ENCODE measurements at regions not wholly inside any gene's neighbourhood (a gene's known extent, or its start where the extent isn't known, plus 50 kb on each side); places are given as distances from the start of the nearest gene placed in this dataset.
"Not testable (repeated sequence)": the region's sequence is repeated elsewhere in the genome, so short reads cannot be mapped to it uniquely, and the experiment has no call there.

DNA sequence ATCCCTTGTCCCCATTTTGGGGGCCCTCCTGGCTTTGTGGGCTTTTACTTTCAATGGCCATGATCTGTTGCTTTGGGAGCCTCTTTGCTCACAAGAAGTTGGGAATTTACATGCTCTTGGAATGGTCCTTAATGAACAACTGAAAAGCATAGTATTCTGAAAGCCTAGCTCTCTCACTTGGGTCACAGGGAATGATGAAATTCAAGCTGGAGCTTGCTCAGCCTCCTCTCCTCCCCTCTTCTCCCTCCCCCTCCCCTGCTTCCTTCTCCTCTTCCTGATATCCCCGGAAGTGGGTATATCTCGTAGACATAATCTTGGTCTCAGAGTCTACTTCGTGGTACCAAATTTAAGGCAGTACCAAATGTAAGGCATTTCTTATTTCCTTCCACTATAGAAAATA lies 400.6 kb upstream of the NR3C2 start:
- Histone ChIP-seq H3K27ac (no peak overlapping the region), H3K36me3 (no peaks in the 10 kb centered on the region), H3K27me3 (ENCODE audit: low read depth) (no peaks in the 10 kb centered on the region), H3K4me1 (no peaks in the 10 kb centered on the region), H3K4me3 (no peak overlapping the region), H3K9me3 (no peaks in the 10 kb centered on the region)
- DNase-seq (no peak), ATAC-seq (no peak)
- TF ChIP-seq, protein P1, sequence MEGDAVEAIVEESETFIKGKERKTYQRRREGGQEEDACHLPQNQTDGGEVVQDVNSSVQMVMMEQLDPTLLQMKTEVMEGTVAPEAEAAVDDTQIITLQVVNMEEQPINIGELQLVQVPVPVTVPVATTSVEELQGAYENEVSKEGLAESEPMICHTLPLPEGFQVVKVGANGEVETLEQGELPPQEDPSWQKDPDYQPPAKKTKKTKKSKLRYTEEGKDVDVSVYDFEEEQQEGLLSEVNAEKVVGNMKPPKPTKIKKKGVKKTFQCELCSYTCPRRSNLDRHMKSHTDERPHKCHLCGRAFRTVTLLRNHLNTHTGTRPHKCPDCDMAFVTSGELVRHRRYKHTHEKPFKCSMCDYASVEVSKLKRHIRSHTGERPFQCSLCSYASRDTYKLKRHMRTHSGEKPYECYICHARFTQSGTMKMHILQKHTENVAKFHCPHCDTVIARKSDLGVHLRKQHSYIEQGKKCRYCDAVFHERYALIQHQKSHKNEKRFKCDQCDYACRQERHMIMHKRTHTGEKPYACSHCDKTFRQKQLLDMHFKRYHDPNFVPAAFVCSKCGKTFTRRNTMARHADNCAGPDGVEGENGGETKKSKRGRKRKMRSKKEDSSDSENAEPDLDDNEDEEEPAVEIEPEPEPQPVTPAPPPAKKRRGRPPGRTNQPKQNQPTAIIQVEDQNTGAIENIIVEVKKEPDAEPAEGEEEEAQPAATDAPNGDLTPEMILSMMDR (IDR thresholded peaks at IDR 0.05) = no peak
- intact Hi-C loops (cut with DNase I) = no loop called here

DNA sequence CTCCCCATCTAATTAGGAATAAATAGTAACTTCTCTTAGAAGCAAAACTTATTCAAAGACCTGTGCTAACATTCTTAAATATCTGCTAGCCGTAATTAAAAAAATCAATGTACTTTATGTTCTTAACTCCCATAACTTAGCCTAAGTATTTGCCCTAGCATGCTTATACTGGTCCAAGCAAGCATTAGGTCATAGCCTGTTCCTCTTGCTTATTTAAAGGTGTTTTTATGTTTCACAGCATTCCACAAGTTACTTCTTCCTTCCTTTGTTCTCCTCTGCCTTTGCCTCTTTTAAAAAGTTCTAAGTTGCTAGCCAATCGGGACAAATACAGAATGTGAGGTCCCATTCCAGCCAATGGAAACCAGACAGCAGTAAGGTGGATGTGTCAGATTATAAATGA lies 395.4 kb upstream of the NR3C2 start:
- H3K9me3 ChIP-seq; ATAC-seq; intact Hi-C loops (cut with DNase I); H3K4me1 ChIP-seq; H3K4me3 ChIP-seq; H3K36me3 ChIP-seq; H3K27ac ChIP-seq; H3K27me3 ChIP-seq (ENCODE audit: low read depth); DNase-seq: not testable (repeated sequence)

DNA sequence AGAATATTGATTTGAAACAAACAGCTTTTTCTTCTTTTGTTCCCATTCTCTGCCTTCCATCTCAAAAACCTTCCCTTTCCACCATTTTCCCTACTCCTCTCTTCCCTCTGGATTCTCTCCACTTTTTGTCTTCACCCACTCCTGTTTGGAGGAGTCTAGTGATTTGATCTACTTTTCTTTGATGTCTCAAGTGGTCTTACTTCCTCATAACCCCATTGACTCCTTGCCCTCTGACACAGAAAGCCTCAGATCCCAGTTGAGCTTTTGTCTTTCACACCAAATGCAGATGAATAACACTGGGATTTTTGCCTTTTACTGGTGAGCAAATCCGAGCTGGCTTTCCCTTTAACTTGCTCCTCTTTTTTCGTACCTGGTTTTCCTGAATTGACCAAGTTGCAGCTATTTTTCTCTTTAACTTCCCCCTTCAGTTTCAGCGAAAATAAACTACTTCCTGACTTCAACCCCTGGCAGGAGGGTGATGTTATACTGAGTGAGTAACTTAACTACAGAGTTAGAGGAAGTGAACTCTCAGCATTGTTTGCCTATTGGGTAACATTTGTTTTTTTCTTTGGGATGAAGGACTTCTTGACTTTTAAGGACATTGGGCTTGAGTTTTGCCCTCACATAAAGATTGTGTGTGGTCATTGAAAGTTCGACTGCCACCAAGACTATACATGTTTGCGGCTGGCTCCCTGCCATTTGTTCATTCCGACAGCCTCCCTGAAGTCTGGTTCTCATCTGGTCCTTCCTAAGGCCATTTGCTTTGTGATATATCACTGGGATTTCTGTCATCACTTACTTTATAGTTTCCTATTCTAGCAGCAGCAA lies 392.8 kb upstream of the NR3C2 start:
- Histone ChIP-seq H3K9me3 (no peaks in the 10 kb centered on the region), H3K27ac (peak overlapping the region; percentile 74), H3K4me3 (peak overlapping the region; percentile 33), H3K36me3 (no peaks in the 10 kb centered on the region), H3K4me1 (peaks cover 9% of the 10 kb centered on the region), H3K27me3 (ENCODE audit: low read depth) (no peaks in the 10 kb centered on the region)
- intact Hi-C loops (cut with DNase I) = no loop called here
- DNase-seq = peak; percentile 73
- ATAC-seq = peak; percentile 92 to 95
- TF ChIP-seq, protein P1 (IDR thresholded peaks at IDR 0.05) = no peak

DNA sequence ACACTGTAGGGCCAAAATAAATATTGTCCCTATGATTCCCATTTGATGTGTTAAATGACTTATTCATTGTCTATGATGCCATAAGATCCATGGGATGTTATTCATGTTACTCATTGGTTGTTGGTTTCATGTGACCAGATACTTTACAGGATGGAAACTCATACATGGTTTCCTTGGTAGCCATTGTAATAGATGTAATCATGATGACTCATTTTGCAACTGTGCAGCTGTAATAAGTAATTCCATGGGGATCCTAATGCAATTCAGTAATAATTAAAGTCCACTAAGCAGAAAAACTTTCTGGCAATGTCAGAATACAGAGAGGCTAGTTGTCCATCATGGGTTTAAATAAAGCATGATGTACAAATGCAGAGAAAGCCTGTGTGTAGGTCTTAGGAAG lies 389.7 kb upstream of the NR3C2 start:
- Histone ChIP-seq H3K4me3 (no peak overlapping the region), H3K27ac (peak overlapping the region; percentile 16), H3K9me3 (no peaks in the 10 kb centered on the region), H3K27me3 (ENCODE audit: low read depth) (no peaks in the 10 kb centered on the region), H3K4me1 (peaks cover 9% of the 10 kb centered on the region), H3K36me3 (no peaks in the 10 kb centered on the region)
- TF ChIP-seq, protein P1 (IDR thresholded peaks at IDR 0.05) = no peak
- ATAC-seq (peak in 1 of 2 donors; percentile 36), DNase-seq (no peak)
- intact Hi-C loops (cut with DNase I) = no loop called here

DNA sequence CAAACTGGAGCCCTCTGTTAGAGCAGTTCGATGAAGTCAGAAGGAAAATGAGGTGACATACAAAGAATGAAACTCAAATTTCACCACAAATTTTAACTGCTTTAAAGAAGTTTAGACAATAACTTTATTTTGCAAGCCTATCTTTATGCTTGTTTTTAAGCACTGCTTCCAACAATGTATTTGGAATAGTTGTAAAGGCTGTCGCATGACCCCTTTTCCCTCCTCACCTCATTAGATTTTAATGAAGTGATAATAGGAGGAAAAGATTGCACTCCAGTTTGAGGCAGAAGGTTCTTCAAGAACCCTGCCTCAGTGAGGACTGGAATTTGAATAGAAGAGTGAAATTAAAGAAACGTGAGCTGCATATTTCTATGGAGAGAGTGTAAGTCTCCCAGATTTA lies 386.1 kb upstream of the NR3C2 start:
- no peak for ATAC-seq
- DNase-seq = no peak
- H3K36me3 ChIP-seq = no peaks in the 10 kb centered on the region
- H3K27ac ChIP-seq = no peak overlapping the region
- TF ChIP-seq, protein P1 (IDR thresholded peaks at IDR 0.05) = no peak
- H3K27me3 ChIP-seq (ENCODE audit: low read depth) = no peaks in the 10 kb centered on the region
- intact Hi-C loops (cut with DNase I) = no loop called here
- no peaks in the 10 kb centered on the region for H3K4me1 ChIP-seq
- no peaks in the 10 kb centered on the region for H3K9me3 ChIP-seq
- H3K4me3 ChIP-seq = no peak overlapping the region

DNA sequence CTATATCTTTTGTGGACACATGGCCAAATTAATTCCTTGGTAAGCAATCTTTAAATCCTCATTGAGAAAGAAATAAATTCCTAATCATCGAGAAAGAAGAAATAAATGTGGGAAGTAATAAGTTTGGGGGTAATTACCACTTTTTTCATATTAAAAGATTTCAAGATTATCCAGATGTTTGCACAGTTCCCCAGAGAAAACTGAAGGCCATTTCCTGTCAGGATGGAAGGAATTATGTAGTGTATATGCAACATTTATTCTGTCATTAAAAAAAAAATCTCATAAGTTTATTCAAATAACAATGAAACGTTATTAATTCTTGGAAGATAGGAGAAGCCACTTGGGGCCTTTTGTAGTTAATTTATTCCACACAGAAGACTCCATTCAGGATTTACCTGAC lies 385.6 kb upstream of the NR3C2 start:
- ATAC-seq (no peak), DNase-seq (no peak)
- H3K4me3 ChIP-seq = no peak overlapping the region
- H3K4me1 ChIP-seq = no peaks in the 10 kb centered on the region
- intact Hi-C loops (cut with DNase I) = no loop called here
- TF ChIP-seq, protein P1 (IDR thresholded peaks at IDR 0.05) = no peak
- no peaks in the 10 kb centered on the region for H3K27me3 ChIP-seq (ENCODE audit: low read depth)
- H3K9me3 ChIP-seq = no peaks in the 10 kb centered on the region
- H3K27ac ChIP-seq = no peak overlapping the region
- H3K36me3 ChIP-seq = no peaks in the 10 kb centered on the region
